ENCODE measurements at regions not wholly inside any gene's neighbourhood (a gene's known extent, or its start where the extent isn't known, plus 50 kb on each side); places are given as distances from the start of the nearest gene placed in this dataset.

- no peak for DNase-seq (ENCODE audit: low spot score)
Observed at GRCh38 chr10:8418631-8419030, 364.1 kb downstream of the GATA3 start.

GRCh38 chr10:8420182-8420581, 365.7 kb downstream of the GATA3 start:
- DNase-seq (ENCODE audit: low spot score), result no peak

DNA sequence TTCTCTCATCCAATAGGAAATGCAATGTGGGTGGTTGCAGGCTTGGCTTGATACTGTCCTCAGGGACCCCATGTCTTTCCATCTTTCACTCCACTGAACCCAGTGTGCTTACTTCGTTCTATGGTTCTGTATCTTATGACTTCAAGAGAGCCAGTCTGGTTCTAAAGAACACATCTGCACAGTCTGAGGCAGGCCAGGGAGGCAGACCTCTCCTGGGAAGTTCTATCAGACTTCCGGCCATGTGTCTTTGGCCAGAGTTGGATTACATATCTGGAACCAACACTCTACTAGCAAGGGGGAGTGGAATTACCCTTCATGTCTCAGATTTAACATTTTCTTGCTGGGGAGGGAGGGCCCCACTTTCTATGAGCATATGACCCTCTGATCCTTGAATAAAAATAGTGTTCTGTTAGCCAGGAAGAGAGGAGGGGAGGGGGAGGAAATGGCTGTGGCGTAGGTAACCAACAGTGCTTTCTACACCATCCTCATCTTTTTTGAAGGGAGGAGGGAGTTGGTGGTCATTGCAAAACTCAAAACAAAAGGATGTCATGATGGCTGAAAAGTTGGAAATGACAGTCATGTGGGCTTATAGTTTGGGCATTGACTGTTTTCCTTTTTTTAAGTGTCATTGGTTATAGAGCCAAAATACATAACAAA, 370.2 kb downstream of the GATA3 start:
- DNase-seq (ENCODE audit: low spot score), result peak; percentile 40

- DNase-seq (ENCODE audit: low spot score), result no peak
Observed at GRCh38 chr10:8428654-8429053, 374.2 kb downstream of the GATA3 start.

GRCh38 chr10:8430321-8430720, 375.8 kb downstream of the GATA3 start:
- DNase-seq (ENCODE audit: low spot score), result no peak

GRCh38 chr10:8431511-8431910, 377.0 kb downstream of the GATA3 start:
- DNase-seq (ENCODE audit: low spot score), result no peak

DNA sequence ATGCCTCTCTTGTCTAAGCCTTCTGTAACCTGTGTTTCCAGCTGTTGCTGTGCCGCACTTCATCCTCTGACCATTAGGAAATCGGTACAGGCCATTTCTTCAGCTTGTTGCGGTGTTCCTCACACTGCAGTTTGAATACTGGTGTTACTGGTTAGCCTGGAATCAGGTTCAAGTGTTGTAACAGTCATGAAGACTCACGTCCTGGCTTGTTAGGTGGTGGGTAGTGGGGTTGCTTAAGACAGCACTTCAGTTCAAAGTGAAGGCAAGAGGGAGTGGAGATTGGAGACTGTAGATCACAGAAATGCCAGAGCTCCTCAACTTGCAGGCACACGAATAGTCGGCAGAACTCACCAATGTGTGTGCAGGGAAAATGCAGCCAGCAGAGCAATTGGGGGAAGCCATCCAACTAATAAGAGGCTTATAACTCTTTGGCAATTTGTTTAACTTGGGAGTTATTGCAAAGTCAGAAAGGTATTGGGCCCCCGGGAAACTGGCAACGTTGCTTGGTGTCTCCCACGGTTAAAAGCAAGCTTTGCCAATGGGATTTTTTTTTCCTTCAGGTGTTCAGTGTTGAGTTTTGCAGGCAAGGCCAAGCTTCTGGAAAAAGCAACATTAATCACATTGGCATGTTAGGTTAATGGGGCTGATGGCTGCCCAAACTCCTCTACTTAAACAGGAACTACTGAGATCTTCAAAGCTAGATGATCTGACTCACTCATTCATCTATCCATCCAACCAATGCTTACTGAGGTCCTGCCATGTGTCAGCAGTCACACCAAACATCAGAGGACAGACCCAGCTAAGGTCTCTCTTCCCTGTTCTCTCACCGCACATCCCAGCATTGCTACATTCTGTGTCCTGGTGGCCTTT, 380.9 kb downstream of the GATA3 start:
- DNase-seq (ENCODE audit: low spot score), result no peak

DNA sequence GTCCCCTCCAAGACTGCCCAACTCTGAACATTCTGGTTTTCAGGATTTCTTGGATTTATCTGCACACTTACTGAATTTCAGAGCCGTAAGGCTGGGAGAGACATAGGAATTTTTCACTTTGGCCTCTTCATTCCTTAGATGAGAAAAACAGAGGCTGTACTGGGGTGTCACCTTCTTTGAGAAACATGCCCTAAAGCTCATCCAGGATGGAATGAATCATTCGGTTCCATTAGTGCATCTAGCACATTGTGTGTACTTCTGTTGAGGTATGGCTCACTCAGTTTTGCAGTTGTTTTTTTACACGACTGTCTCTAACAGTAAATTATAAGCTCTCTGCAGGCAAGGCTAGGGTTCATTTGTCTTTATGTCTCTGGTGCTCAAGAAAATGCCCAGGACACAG, 383.4 kb downstream of the GATA3 start:
- DNase-seq (ENCODE audit: low spot score), result no peak

- DNase-seq (ENCODE audit: low spot score), result peak; percentile 36
Observed at GRCh38 chr10:8438603-8439002, 384.1 kb downstream of the GATA3 start.

GRCh38 chr10:8439040-8439439, 384.6 kb downstream of the GATA3 start:
- no peak for DNase-seq (ENCODE audit: low spot score)

DNA sequence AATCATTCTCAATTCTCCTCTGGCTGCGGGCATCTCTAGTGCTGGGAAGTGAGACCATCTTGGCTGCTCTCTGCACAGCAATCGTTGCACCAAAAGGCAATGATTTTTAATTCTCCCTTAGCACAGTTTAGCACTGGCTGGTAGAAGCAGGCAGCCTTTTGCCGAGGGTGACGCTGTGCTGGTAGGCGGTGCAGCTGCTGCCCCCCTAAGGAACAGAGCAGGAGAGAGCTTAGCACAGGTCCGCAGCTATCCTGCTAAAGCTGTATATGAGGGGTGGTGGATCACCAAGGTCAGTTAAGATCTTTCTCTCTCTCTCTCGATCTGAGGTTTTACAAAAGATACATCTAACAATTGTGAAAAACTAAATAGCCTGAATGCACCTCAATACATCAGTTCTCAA, 390.1 kb downstream of the GATA3 start:
- DNase-seq (ENCODE audit: low spot score), result no peak

DNA sequence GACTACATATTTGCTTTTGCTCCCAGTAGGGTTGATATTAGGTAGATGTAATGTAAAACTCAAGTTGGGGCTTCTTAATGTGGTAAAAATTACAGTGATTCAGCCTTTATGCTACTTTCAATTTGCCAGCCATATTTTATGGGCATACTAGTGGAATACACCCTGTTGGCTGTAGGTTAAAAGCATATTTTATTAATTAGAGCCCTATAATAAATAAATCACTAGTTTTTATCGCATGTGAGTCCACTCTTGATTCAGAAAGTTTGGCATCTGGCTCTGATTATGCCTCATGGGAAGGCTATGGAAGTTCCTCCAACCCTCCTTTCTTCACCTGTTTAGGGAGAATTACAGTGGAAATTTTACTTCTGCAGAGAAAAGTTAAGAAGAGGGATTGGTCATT, 390.9 kb downstream of the GATA3 start:
- DNase-seq (ENCODE audit: low spot score), result no peak

DNA sequence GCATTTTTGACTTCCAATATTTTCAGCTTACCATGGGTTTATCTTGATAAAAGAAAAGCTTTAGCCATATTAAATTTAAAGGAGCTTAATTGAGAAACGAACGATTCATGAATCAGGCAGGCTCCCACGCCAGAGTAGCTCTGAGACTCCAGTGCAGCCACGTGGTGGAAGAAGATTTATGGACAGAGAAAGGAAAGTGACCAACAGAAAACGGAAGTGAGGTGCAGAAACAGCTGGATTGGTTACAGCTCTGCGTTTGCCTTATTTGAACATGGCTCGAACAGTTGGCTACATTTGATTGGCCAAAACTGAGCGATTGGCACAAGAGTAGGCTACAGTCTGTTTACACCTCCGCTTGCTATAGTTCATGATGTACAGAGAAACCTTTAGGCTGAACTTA, 395.4 kb downstream of the GATA3 start:
- DNase-seq (ENCODE audit: low spot score), result no peak

DNA sequence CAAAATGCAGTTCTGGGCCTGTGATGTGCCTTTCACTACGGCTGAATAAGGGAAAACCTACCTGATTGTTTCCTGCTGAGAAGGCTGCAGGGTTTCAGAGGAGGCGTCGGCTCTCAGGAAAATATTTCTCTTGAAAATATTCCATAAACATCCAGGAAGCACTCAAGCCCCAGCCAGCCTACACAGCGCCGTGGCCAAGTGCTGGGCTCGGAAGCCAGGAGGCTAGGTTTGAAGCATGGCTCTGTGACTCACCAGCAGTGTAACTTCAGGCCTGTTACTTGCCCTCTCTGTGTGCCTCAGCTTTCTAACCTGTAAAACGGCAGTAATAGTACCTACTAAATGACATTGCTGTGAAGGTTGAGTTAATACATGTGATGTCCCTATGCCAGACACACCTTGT, 399.1 kb downstream of the GATA3 start:
- no peak for DNase-seq (ENCODE audit: low spot score)

DNA sequence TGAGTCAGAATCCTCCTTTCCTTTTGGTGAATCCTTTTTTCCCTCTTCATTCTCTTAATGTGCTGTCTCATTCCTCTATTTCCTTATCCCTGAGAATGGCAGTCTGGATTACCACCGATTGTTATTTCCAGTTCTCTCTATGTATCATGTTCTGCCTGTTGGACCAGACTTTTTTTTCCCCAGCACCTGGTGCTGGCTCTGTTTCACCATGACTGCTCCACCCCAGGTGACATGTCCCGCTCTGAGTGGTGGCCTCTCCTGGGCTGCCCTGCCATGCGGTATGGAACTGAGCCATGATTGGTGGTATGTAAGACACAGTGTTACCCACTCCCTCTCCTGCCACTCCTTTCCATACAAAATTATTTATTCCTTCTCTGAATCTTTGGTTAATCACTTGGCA, 399.9 kb downstream of the GATA3 start:
- DNase-seq (ENCODE audit: low spot score), result no peak

- no peak for DNase-seq (ENCODE audit: low spot score)
Observed at GRCh38 chr10:8455181-8455580, 400.7 kb downstream of the GATA3 start.

DNA sequence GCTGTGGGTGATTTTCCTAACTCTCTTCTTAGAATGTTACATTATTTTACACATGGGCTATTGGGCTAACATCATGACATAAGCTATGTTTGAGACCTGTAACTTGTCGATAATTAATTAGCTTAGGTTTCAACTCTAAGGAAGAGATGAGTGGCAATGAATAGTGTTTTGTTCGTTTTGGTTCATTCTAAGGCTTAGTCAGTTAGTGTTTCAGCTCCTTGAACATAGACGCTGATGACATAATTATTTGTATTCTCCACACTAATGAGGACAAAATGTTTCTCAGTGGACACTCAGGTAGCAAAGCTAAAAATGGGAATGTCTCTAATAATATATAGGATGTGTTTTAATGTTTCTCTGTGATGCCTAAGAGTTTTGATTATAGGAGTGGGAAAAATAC, 401.9 kb downstream of the GATA3 start:
- no peak for DNase-seq (ENCODE audit: low spot score)

GRCh38 chr10:8460626-8461025, 406.1 kb downstream of the GATA3 start:
- no peak for DNase-seq (ENCODE audit: low spot score)

DNA sequence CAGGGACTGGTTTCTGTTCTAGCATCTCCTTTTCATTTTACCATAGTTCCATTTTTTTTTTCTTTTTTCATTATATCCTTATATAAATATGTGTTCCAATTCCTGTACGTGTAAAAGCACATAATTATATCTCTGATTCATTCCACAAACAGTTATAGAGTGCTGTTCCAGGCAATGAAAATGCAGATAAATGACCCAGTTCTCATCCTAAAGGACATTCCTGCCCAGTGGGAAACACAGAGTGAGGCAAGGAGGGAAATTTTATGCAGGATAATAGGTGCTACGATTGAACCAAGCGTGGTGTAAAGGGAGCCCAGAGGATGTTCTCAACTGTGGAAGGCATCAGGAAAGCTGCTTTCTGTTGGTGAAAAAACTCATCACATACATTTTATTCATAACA, 408.1 kb downstream of the GATA3 start:
- DNase-seq (ENCODE audit: low spot score), result no peak

DNA sequence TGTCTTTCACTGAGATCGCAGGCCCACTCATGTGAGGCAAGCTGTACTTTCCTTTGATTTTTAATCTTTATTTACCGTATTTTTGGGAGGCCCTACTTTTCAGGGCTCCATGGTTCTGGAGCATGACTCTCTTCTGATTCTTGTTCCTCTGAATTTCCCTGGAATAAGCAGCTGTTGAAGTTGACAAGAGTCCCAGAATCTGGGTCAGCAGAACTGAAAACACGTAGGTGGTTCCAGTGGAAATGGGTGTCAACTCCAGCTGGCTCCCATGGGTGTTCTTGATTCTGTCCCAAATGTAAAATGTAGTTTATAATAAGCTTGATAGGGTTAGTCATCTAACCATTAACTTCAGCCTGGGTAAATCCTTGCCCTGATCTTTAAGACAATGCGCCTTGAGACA, 409.4 kb downstream of the GATA3 start:
- DNase-seq (ENCODE audit: low spot score), result no peak

DNA sequence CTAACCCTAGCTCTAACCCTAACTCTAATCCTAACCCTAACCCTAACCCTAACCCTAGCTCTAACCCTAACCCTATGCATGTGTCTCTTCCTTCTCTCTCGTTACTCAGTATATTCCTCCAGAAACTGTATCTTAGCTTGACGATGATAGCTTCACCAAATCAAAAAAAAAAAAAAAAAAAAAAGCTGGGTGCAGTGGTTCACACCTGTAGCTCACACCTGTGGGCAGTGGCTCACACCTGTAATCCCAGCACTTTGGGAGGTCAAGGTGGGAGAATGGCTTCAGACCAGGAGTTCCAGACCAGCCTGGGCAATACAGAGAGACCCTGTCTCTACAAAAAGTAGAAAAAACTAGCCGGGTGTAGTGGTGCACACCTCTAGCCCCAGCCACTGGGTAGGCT, 414.0 kb downstream of the GATA3 start:
- no peak for DNase-seq (ENCODE audit: low spot score)

DNA sequence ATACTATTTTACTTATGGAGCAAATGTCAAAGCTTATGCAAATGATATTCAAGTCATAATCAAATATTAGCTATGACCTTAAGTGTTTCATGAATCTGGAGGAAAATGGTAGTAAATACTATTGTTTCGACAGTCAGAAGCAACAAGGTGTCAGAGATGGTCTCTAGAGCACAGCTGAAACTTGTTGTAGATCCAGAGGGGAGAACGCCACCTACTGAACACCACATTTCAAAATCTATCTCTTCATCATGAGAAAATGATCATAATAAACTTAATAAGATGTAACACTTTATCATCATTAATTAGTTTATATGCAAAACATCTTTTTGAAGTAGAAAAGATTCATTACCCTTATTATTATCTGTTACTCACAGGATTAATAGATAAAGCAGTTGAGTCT, 418.7 kb downstream of the GATA3 start:
- DNase-seq (ENCODE audit: low spot score), result peak; percentile 20

GRCh38 chr10:8477300-8477699, 422.8 kb downstream of the GATA3 start:
- no peak for DNase-seq (ENCODE audit: low spot score)

All from activated CD4-positive, alpha-beta T cell treated with anti-CD3 and anti-CD28 coated beads, Interleukin-2, Interleukin-4, amounts not matched to agents 100 ng/mL and 50 ng/mL, durations not matched to agents 16 hours and 8 hours (primary cell).